ENCODE measurements at regions not wholly inside any gene's neighbourhood (a gene's known extent, or its start where the extent isn't known, plus 50 kb on each side); places are given as distances from the start of the nearest gene placed in this dataset.

GRCh38 chr21:32843561-32843960 is 72.0 kb upstream of the PAXBP1 start:
- no peak for TF ChIP-seq POLR2A (IDR thresholded peaks at IDR 0.05)
- TF ChIP-seq, protein P1, sequence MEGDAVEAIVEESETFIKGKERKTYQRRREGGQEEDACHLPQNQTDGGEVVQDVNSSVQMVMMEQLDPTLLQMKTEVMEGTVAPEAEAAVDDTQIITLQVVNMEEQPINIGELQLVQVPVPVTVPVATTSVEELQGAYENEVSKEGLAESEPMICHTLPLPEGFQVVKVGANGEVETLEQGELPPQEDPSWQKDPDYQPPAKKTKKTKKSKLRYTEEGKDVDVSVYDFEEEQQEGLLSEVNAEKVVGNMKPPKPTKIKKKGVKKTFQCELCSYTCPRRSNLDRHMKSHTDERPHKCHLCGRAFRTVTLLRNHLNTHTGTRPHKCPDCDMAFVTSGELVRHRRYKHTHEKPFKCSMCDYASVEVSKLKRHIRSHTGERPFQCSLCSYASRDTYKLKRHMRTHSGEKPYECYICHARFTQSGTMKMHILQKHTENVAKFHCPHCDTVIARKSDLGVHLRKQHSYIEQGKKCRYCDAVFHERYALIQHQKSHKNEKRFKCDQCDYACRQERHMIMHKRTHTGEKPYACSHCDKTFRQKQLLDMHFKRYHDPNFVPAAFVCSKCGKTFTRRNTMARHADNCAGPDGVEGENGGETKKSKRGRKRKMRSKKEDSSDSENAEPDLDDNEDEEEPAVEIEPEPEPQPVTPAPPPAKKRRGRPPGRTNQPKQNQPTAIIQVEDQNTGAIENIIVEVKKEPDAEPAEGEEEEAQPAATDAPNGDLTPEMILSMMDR (IDR thresholded peaks at IDR 0.05 in 8 of 11, conservative IDR thresholded peaks at IDR 0.05 in 3 of 11), result no peak
- TF ChIP-seq POLR2AphosphoS5 (IDR thresholded peaks at IDR 0.05), result no peak

All from spleen (tissue), 7 donors.